PC-3 (cell line): ENCODE measurements at regions not wholly inside any gene's neighbourhood (a gene's known extent, or its start where the extent isn't known, plus 50 kb on each side); places are given as distances from the start of the nearest gene placed in this dataset.

Source experiments
- ATAC-seq: fragments of 200-7000 bp; cut with Tn5 transposase; 2 replicates; pipeline ENCODE4 v1.9.1; 2020; ENCODE audit warnings: mild to moderate bottlenecking, moderate library complexity
- BruUV-seq: library from RNA; stranded (reverse); fragments of 400-500 nt; replicated peaks from 2 replicates; lab custom pipeline; 2021; lab: Mats Ljungman, UMichigan
- CTCF ChIA-PET: fragments of 300-600 bp; sonication (Branson Sonifier 250); formaldehyde crosslinking; loops from one replicate; lab custom pipeline; 2022; ENCODE audit warnings: antibody characterized with exemption; lab: Charles Lee
- POLR2A ChIA-PET: fragments of 300-600 bp; sonication (Branson Sonifier 250); formaldehyde crosslinking; loops from one replicate; lab custom pipeline; 2022; ENCODE audit warnings: antibody characterized with exemption; ENCODE audit not compliant: unreplicated experiment; lab: Charles Lee
- DNase-seq: peaks from one replicate; pipeline ENCODE4 v3.0.0-alpha.2; 2015
- H2AFZ ChIP-seq: fragments of 300-600 bp; sonication (generic); 2 replicates; pipeline ENCODE4 v1.6.0; 2016; ENCODE audit warnings: antibody characterized with exemption, low read length
- H3F3A ChIP-seq: fragments of 300-600 bp; sonication (generic); one replicate; pipeline ENCODE4 v1.6.0; 2017; ENCODE audit warnings: antibody characterized with exemption, low read length, control low read depth, mild to moderate bottlenecking; ENCODE audit not compliant: unreplicated experiment
- H3K27ac ChIP-seq: fragments of 300-600 bp; sonication (generic); 2 replicates; pipeline ENCODE4 v1.5.1; 2016; ENCODE audit warnings: mild to moderate bottlenecking, low read length
- H3K27me3 ChIP-seq: fragments of 300-600 bp; sonication (generic); 2 replicates; pipeline ENCODE4 v1.6.1; 2016; ENCODE audit warnings: low read length, mixed read lengths
- H3K36me3 ChIP-seq: fragments of 300-600 bp; sonication (generic); 2 replicates; pipeline ENCODE4 v1.6.1; 2016; ENCODE audit warnings: low read depth, mixed run types, low read length, mixed read lengths
- H3K4me1 ChIP-seq: fragments of 300-600 bp; sonication (generic); 2 replicates; pipeline ENCODE4 v1.5.1; 2016; ENCODE audit warnings: low read length; ENCODE audit not compliant: insufficient read depth
- H3K4me2 ChIP-seq: fragments of 300-600 bp; sonication (generic); 2 replicates; pipeline ENCODE4 v1.6.0; 2016; ENCODE audit warnings: low read length
- H3K4me3 ChIP-seq: fragments of 300-600 bp; sonication (generic); 2 replicates; pipeline ENCODE4 v1.5.1; 2016; ENCODE audit warnings: mild to moderate bottlenecking, low read length, mixed read lengths
- H3K79me2 ChIP-seq: fragments of 300-600 bp; sonication (generic); 2 replicates; pipeline ENCODE4 v1.6.1; 2017; ENCODE audit warnings: low read length, mixed read lengths
- H3K9ac ChIP-seq: fragments of 300-600 bp; sonication (generic); 2 replicates; pipeline ENCODE4 v1.6.0; 2016; ENCODE audit warnings: mild to moderate bottlenecking, low read length
- H3K9me2 ChIP-seq: fragments of 300-600 bp; sonication (generic); replicated peaks from 2 replicates; pipeline ENCODE4 v1.6.1; 2016; ENCODE audit warnings: mixed run types, low read length, mixed read lengths
- H3K9me3 ChIP-seq: fragments of 300-600 bp; sonication (generic); 2 replicates; pipeline ENCODE4 v1.6.1; 2016; ENCODE audit warnings: low read length, mixed read lengths
- H4K20me1 ChIP-seq: fragments of 300-600 bp; sonication (generic); 2 replicates; pipeline ENCODE4 v1.6.1; 2016; ENCODE audit warnings: low read length, mixed read lengths
- CTCF ChIP-seq: fragments of 300-600 bp; sonication (generic); conservative IDR thresholded peaks from 2 replicates; pipeline ENCODE4 v1.5.1; 2017; ENCODE audit warnings: antibody characterized with exemption, low read depth, mild to moderate bottlenecking, low read length
- EZH2 ChIP-seq: fragments of 300-600 bp; sonication (generic); IDR thresholded peaks from one replicate; pipeline ENCODE4 v1.6.1; 2017; ENCODE audit warnings: antibody characterized with exemption, mild to moderate bottlenecking, low read length; ENCODE audit not compliant: unreplicated experiment
- EZH2phosphoT487 ChIP-seq: fragments of 300-600 bp; sonication (generic); IDR thresholded peaks from 2 replicates; pipeline ENCODE4 v1.6.1; 2018; ENCODE audit warnings: mild to moderate bottlenecking, antibody characterized with exemption, low read length, borderline replicate concordance
- intact Hi-C: fragments of 100-400 bp; cut with micrococcal nuclease; formaldehyde crosslinking; loops from 2 replicates; pipeline ENCODE4 v1.9.0; 2023

DNA sequence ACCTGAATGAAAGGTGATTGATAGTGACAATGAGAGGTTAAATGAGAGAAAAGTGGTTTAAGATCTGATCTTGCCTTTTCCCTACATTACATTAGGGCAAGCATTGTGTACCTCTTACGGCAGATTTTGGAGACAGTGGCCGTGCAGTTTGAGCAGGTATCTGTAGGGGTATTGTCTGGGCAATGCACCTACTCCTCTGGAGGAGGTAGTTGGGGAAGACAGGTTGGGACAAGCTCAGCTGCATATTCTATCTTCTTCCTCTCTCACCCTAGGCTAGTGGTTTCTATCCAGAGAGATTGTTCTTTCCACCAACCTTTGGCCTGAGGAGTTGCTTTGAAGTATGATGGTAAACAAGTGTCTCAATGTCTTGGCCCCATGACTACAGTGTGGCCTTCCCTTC, 323.2 kb downstream of the CYP26B1 start:
- no peak for ATAC-seq
- intact Hi-C loops: no loop called here

DNA sequence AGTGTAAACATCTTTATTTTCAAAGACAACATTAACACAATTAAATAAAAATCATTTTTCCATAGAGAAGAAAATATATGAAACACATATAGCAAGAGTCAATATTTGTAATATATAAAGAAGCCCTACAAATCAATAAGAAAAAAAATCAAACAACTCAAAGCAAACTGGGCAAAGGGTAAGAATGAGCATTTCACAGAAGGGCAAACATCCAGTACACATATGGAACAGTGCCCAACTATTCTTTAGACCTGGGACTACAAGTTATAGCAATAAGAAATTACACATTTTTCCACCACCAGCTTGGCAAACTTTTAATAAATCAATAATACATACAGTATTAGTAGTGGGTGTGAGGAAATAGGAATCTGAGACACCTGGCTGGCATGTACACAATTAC, 324.1 kb downstream of the CYP26B1 start:
- Histone ChIP-seq H3K36me3 (no peaks in the 10 kb centered on the region), H2AFZ (no peak overlapping the region), H4K20me1 (no peaks in the 10 kb centered on the region), H3K27me3 (peaks cover 4% of the 10 kb centered on the region; the same call in 1 of the 2 replicates), H3K9ac (no peak overlapping the region), H3K4me1 (no peaks in the 10 kb centered on the region), H3F3A (no peaks in the 10 kb centered on the region), H3K9me2 (no peaks in the 10 kb centered on the region), H3K9me3 (no peaks in the 10 kb centered on the region), H3K4me2 (no peak overlapping the region), H3K4me3 (no peak overlapping the region), H3K27ac (no peak overlapping the region), H3K79me2 (no peaks in the 10 kb centered on the region)
- DNase-seq (no peak), ATAC-seq (no peak)
- no TSS peak for BruUV-seq
- CTCF ChIA-PET: no interaction called here
- intact Hi-C loops: no loop called here
- POLR2A ChIA-PET: no interaction called here
- TF ChIP-seq EZH2phosphoT487 (no peak), EZH2 (no peak), CTCF (no peak)

More for the DNA sequence above, 323.2 kb downstream of the CYP26B1 start:
- H3K4me1 ChIP-seq: no peaks in the 10 kb centered on the region
- ChIA-PET CTCF (no interaction called here), POLR2A (no interaction called here)
- no peak overlapping the region for H3K9ac ChIP-seq
- no peak overlapping the region for H3K27ac ChIP-seq
- H2AFZ ChIP-seq: no peak overlapping the region
- H3K4me2 ChIP-seq: no peak overlapping the region
- DNase-seq: no peak
- no peaks in the 10 kb centered on the region for H3K36me3 ChIP-seq
- BruUV-seq: no TSS peak
- no peak for TF ChIP-seq EZH2phosphoT487
- TF ChIP-seq EZH2: no peak
- no peak for TF ChIP-seq CTCF
- H3K9me2 ChIP-seq: no peaks in the 10 kb centered on the region
- H3F3A ChIP-seq: no peaks in the 10 kb centered on the region
- H3K79me2 ChIP-seq: no peaks in the 10 kb centered on the region
- no peak overlapping the region for H3K4me3 ChIP-seq
- H3K27me3 ChIP-seq: peaks cover 4% of the 10 kb centered on the region; the same call in 1 of the 2 replicates
- H4K20me1 ChIP-seq: no peaks in the 10 kb centered on the region
- H3K9me3 ChIP-seq: no peaks in the 10 kb centered on the region

GRCh38 chr2:71822463-71822862, 325.2 kb downstream of the CYP26B1 start:
- Histone ChIP-seq H3K9ac (no peak overlapping the region), H3K4me2 (no peak overlapping the region), H3K27ac (no peak overlapping the region), H3K27me3 (peaks cover 8% of the 10 kb centered on the region; the same call in 1 of the 2 replicates), H3K4me1 (no peaks in the 10 kb centered on the region), H3K9me3 (no peaks in the 10 kb centered on the region), H2AFZ (no peak overlapping the region), H3F3A (no peaks in the 10 kb centered on the region), H3K36me3 (no peaks in the 10 kb centered on the region), H4K20me1 (no peaks in the 10 kb centered on the region), H3K9me2 (no peaks in the 10 kb centered on the region), H3K79me2 (no peaks in the 10 kb centered on the region), H3K4me3 (no peak overlapping the region)
- no TSS peak for BruUV-seq
- ATAC-seq (no peak), DNase-seq (no peak)
- intact Hi-C loops: no loop called here
- ChIA-PET CTCF (no interaction called here), POLR2A (no interaction called here)
- TF ChIP-seq CTCF: no peak
- TF ChIP-seq EZH2: no peak
- no peak for TF ChIP-seq EZH2phosphoT487
